CD4-positive, alpha-beta T cell (primary cell): ENCODE measurements at regions not wholly inside any gene's neighbourhood (a gene's known extent, or its start where the extent isn't known, plus 50 kb on each side); places are given as distances from the start of the nearest gene placed in this dataset.

Experiments used
- ATAC-seq: fragments of 200-7000 bp; cut with Tn5 transposase; one replicate; pipeline ENCODE4 v1.10.0; 2022; ENCODE audit warnings: mild to moderate bottlenecking; ENCODE audit not compliant: poor library complexity
- CTCF ChIA-PET: fragments of 350-600 bp; sonication (Branson Sonifier 250); formaldehyde crosslinking; loops from one replicate; lab custom pipeline; 2021; ENCODE audit warnings: antibody characterized with exemption, inconsistent platforms; lab: Charles Lee
- POLR2A ChIA-PET: fragments of 350-600 bp; sonication (Branson Sonifier 250); formaldehyde crosslinking; loops from one replicate; lab custom pipeline; 2021; ENCODE audit warnings: antibody characterized with exemption, inconsistent platforms; lab: Charles Lee
- DNase-seq, 14 experiments: peaks; one replicate each; pipeline ENCODE4 v3.0.0-alpha.2; 2013 to 2020; ENCODE audit warnings: mixed read lengths in 2 of 14
- H3K27ac ChIP-seq, 2 donors: one replicate each; pipeline versions ENCODE4 v1.5.1 to v1.7.0; 2013; ENCODE audit warnings: low read length in 2 of 2, low read depth in 1 of 2, mild to moderate bottlenecking in 1 of 2
- H3K27me3 ChIP-seq, 2 experiments: 1 replicate in 1 of 2; 2 replicates in 1 of 2; pipeline versions ENCODE4 v1.6.1 to v1.7.0; 2013; ENCODE audit warnings: low read length in 2 of 2, control low read depth in 1 of 2, mild to moderate bottlenecking in 1 of 2, moderate library complexity in 1 of 2; ENCODE audit not compliant: insufficient read depth in 2 of 2, control insufficient read depth in 1 of 2
- H3K36me3 ChIP-seq: one replicate; pipeline ENCODE4 v1.6.1; 2013; ENCODE audit warnings: low read length, control low read depth; ENCODE audit not compliant: insufficient read depth
- H3K4me1 ChIP-seq: one replicate; pipeline ENCODE4 v1.6.1; 2013; ENCODE audit warnings: low read length, control low read depth; ENCODE audit not compliant: insufficient read depth
- H3K4me3 ChIP-seq: one replicate; pipeline ENCODE4 v1.5.1; 2013; ENCODE audit warnings: mild to moderate bottlenecking, low read length, moderate library complexity
- H3K9me3 ChIP-seq, 2 experiments: 1 replicate in 1 of 2; 2 replicates in 1 of 2; pipeline versions ENCODE4 v1.6.1 to v1.7.0; 2013; ENCODE audit warnings: low read length in 2 of 2, mild to moderate bottlenecking in 2 of 2, control low read depth in 1 of 2, moderate library complexity in 1 of 2; ENCODE audit not compliant: control insufficient read depth in 1 of 2, insufficient read depth in 1 of 2
- H3K27ac Mint-ChIP-seq: one replicate; pipeline ENCODE4 v1.8.0; 2020; ENCODE audit warnings: mixed read lengths
- H3K27me3 Mint-ChIP-seq: one replicate; pipeline ENCODE4 v1.8.0; 2021; ENCODE audit warnings: mixed read lengths
- H3K36me3 Mint-ChIP-seq: one replicate; pipeline ENCODE4 v1.8.0; 2021; ENCODE audit warnings: low read depth, mixed read lengths
- H3K4me1 Mint-ChIP-seq: one replicate; pipeline ENCODE4 v1.8.0; 2021; ENCODE audit warnings: low read depth, mixed read lengths
- H3K4me3 Mint-ChIP-seq: one replicate; pipeline ENCODE4 v1.8.0; 2020; ENCODE audit warnings: mild to moderate bottlenecking, mixed read lengths
- H3K9me3 Mint-ChIP-seq: one replicate; pipeline ENCODE4 v1.8.0; 2020; ENCODE audit warnings: mixed read lengths
- intact Hi-C, 2 experiments: fragments of 100-400 bp; cut with DNase I in 1 of 2; cut with micrococcal nuclease in 1 of 2; formaldehyde crosslinking; loops; one replicate each; pipeline versions ENCODE4 v1.15.1 to v1.9.0; 2023 to 2025; cut with DNase I, micrococcal nuclease
- TF ChIP-seq, protein P1 (sequence below): fragments of 200-600 bp; IDR thresholded peaks from one replicate; pipeline ENCODE4 v1.8.0; 2022; ENCODE audit warnings: antibody characterized with exemption, mild to moderate bottlenecking

GRCh38 chr1:194476872-194477271 lies 1290.5 kb upstream of the B3GALT2 start:
- no peaks in the 10 kb centered on the region for H3K36me3 Mint-ChIP-seq
- H3K4me1 Mint-ChIP-seq = no peaks in the 10 kb centered on the region
- Histone ChIP-seq H3K27me3 (no peaks in the 10 kb centered on the region), H3K4me1 (no peaks in the 10 kb centered on the region), H3K9me3 (no peaks in the 10 kb centered on the region), H3K36me3 (no peaks in the 10 kb centered on the region), H3K27ac (no peak overlapping the region), H3K4me3 (no peak overlapping the region)
- no peaks in the 10 kb centered on the region for H3K9me3 Mint-ChIP-seq
- ATAC-seq = no peak
- H3K27me3 Mint-ChIP-seq = no peaks in the 10 kb centered on the region
- POLR2A ChIA-PET = no interaction called here
- CTCF ChIA-PET = interaction anchor here (1.5 kb wide), 1 partner anchor 12 kb away, joined by 3 read pairs; no protein-coding TSS in a partner anchor
- H3K4me3 Mint-ChIP-seq = no peak overlapping the region
- intact Hi-C loops = no loop called here
- TF ChIP-seq, protein P1, sequence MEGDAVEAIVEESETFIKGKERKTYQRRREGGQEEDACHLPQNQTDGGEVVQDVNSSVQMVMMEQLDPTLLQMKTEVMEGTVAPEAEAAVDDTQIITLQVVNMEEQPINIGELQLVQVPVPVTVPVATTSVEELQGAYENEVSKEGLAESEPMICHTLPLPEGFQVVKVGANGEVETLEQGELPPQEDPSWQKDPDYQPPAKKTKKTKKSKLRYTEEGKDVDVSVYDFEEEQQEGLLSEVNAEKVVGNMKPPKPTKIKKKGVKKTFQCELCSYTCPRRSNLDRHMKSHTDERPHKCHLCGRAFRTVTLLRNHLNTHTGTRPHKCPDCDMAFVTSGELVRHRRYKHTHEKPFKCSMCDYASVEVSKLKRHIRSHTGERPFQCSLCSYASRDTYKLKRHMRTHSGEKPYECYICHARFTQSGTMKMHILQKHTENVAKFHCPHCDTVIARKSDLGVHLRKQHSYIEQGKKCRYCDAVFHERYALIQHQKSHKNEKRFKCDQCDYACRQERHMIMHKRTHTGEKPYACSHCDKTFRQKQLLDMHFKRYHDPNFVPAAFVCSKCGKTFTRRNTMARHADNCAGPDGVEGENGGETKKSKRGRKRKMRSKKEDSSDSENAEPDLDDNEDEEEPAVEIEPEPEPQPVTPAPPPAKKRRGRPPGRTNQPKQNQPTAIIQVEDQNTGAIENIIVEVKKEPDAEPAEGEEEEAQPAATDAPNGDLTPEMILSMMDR = no peak
- no peak overlapping the region for H3K27ac Mint-ChIP-seq
- no peak for DNase-seq

DNA sequence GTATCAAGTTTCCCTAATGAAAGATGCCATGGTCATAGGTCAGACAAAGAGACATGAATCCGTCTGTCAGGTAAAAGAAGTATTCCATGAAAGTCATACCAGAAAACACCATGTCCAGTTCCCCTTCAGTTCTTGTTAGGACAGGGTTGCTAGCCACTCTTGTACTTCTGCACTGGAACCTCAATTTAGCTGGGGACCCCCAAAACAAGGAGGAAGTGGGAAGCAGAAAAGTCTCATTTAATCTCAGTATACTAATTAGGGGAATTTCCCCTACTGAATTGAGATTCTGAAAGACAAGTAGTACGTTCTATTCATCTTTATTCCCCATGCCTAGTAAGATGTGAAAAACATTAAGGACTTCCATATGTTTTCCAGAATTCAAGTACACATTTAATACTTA lies 1289.9 kb upstream of the B3GALT2 start:
- Histone ChIP-seq H3K4me3 (no peak overlapping the region), H3K27me3 (no peaks in the 10 kb centered on the region), H3K27ac (no peak overlapping the region), H3K9me3 (no peaks in the 10 kb centered on the region), H3K36me3 (no peaks in the 10 kb centered on the region), H3K4me1 (no peaks in the 10 kb centered on the region)
- ChIA-PET CTCF (interaction anchor here (1.5 kb wide), 1 partner anchor 13 kb away, joined by 3 read pairs; no protein-coding TSS in a partner anchor), POLR2A (no interaction called here)
- Mint-ChIP-seq H3K36me3 (no peaks in the 10 kb centered on the region), H3K9me3 (no peaks in the 10 kb centered on the region), H3K4me1 (no peaks in the 10 kb centered on the region), H3K27me3 (no peaks in the 10 kb centered on the region), H3K27ac (no peak overlapping the region), H3K4me3 (no peak overlapping the region)
- no peak for DNase-seq
- no peak for ATAC-seq
- intact Hi-C loops = no loop called here
- TF ChIP-seq, protein P1 = no peak

- Mint-ChIP-seq H3K4me1 (no peaks in the 10 kb centered on the region), H3K9me3 (no peaks in the 10 kb centered on the region), H3K4me3 (no peak overlapping the region), H3K27ac (no peak overlapping the region), H3K27me3 (no peaks in the 10 kb centered on the region), H3K36me3 (no peaks in the 10 kb centered on the region)
- DNase-seq (no peak), ATAC-seq (no peak)
- H3K9me3 ChIP-seq = no peaks in the 10 kb centered on the region
- TF ChIP-seq, protein P1 = no peak
- no peaks in the 10 kb centered on the region for H3K27me3 ChIP-seq
- no peak overlapping the region for H3K4me3 ChIP-seq
- ChIA-PET POLR2A (no interaction called here), CTCF (no interaction called here)
- no peak overlapping the region for H3K27ac ChIP-seq
- no peaks in the 10 kb centered on the region for H3K4me1 ChIP-seq
- intact Hi-C loops = no loop called here
- H3K36me3 ChIP-seq = no peaks in the 10 kb centered on the region
Measured at GRCh38 chr1:194474701-194475100, 1288.3 kb upstream of the B3GALT2 start.
